ENCODE measurements at regions not wholly inside any gene's neighbourhood (a gene's known extent, or its start where the extent isn't known, plus 50 kb on each side); places are given as distances from the start of the nearest gene placed in this dataset.
"Not testable (repeated sequence)": the region's sequence is repeated elsewhere in the genome, so short reads cannot be mapped to it uniquely, and the experiment has no call there.

- no peak for DNase-seq
These were observed 255.6 kb downstream of the ERMARD start for GRCh38 chr6:170006900-170007467.

DNA sequence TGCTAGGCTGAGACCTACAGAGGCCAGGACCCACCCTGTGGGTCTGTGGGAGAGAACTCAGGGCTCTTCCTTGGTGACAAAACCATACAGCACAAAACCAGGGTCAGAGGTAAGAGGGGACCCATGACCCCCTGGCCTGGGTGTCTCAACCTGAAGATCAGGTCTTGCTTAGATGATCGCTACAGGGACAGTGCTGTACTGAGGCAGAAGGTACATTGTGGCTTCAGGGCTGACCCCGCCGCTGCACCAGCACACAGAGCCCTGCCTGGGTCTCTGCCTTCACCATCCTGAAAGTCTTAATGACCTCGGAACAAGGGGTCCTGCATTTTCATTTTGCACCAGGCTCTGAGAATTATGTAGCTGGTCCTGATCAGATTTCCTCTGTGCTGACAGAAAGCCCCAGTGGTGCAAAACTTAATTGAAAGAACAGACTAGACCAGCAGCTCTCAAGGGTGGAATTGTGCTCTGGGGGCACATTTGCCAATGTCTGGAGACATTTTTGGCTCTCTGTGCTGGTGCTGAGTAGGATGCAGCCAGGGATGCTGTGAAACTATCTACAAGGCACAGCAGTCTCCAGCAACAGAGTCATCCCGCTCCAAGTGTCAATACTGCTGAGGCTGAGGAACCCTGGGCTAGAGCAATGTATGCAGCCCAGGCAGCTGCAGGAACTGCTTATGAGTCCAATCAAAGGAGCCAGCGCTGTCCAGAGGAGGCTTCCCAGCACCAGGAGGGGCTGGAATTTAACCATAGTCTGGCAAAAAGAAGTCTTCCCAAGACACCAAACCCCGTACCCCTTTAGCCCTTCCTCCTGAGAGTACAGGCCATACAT is 254.9 kb downstream of the ERMARD start:
- no peak for DNase-seq

GRCh38 chr6:170005665-170006064 is 254.2 kb downstream of the ERMARD start:
- DNase-seq, result no peak

DNA sequence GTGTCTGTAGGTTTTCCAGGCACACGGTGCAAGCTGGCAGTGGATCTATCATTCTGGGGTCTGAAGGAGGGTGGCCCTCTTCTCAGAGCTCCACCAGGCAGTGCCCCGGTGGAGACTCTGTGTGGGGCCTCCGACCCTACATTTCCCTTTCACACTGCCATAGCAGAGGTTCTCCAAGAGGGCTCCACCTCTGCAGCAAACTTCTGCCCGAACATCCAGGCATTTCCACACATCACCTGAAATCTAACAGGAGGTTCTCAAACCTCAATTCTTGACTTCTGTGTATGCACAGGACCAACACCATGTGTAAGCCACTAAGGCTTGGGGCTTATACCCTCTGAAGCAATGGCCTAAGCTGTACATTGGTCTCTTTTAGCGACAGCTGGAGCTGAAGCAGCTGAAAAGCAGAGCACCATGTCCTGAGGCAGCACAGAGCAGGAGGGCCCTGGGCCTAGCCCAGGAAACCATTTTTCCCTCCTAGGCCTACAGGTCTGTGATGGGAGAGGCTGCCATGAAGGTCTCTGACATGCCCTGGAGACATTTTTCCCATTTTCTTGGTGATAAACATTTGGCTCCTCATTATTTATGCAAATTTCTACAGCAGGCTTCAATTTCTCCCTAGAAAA is 253.3 kb downstream of the ERMARD start:
- DNase-seq, result no peak

DNA sequence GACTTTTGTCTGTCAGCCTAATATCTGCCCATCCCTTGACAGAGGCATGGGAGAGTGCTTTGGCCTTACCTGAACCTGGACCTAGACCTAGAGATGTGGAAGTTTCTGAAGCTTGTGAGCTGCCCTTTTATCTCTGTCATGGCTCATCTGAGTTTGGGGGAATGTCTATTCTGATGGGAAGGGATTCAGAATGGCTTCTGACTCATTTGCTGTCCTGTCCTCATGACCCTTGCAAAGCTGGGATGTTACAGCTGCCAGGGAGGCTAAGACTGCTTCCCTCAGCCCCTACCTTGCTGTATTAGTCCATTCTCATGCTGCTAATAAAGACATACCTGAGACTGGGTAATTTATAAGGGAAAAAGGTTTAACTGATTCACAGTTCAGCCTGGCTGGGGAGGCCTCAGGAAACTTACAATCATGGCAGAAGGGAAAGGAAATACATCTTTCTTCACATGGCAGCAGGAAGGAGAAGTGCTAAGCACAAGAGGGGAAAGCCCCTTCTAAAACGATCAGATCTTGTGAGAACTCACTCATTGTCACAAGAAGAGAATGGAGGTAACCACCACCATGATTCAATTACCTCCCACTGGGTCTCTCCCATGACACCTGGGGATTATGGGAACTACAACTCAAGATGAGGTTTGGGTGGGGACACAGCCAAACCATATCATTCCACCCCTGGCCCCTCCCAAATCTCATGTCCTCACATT is 252.2 kb downstream of the ERMARD start:
- no peak for DNase-seq

DNA sequence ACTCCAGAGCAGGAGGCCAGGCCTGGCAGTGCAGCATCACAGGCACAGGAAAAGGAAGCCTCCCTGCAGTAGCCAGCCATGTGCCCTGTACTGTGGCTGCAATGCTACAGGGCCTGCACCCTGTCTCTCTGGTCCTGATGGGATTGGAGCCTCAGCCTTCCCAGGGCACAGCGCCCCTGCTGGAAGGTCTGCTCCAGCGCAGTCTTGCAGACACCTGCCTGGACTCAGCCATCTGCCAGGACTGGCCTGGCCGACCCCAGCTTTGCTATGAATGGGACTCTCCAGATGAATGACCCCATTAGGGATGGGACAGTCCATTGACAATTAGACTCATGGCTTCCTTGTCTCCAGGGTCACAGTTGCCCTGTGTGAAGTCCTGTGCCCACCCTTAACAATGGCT is 251.6 kb downstream of the ERMARD start:
- no peak for DNase-seq

DNA sequence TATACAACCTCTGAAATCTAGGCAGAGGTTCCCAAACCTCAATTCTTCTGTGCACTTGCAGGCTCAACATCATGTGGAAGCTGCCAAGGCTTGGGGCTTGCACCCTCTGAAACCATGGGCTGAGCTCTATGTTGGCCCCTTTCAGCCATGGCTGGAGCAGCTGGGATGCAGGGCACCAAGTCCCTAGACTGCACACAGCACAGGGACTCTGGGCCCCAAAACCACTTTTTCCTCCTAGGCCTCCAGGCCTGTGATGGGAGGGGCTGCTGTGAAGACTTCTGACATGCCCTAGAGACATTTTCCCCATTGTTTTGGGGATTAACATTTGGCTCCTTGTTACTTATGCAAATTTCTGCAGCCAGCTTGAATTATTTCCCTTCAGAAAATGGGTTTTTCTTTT is 250.4 kb downstream of the ERMARD start:
- not testable (repeated sequence) for DNase-seq

DNA sequence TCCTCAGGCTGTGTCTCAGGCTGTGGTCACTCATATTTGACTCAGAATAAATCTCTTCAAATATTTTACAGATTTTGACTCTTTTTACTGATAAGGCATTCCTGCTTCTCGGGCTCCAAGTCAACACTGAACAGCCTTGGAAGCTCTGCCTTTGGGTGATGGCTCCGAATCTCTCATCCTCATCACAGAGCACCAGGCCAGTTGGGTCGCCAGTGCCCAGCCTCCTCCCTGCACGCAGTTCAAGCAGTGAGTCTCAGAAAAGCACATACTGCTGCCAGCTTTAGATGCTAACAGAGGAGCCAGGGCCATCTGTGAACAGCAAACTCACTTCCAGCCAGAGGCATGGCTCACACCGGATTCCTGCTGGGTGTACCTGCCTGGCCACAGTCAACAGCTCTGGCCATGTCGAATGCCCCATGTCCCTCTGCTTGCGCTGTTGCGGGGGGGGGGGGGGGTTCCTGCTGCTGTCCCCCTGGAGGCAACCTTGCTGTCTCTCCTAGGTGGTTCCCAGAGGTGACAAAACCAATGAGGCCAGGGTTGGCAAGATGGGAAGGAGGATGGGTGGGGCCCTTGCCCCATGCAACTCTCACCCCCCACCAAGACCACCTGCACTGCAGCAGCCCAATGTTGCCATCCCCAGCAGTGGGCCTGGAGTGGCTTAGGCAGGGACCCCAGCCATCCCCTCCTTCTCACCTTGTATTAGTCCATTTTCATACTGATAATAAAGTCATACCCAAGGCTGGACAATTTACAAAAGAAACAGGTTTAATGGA is 248.8 kb downstream of the ERMARD start:
- no peak for DNase-seq

DNA sequence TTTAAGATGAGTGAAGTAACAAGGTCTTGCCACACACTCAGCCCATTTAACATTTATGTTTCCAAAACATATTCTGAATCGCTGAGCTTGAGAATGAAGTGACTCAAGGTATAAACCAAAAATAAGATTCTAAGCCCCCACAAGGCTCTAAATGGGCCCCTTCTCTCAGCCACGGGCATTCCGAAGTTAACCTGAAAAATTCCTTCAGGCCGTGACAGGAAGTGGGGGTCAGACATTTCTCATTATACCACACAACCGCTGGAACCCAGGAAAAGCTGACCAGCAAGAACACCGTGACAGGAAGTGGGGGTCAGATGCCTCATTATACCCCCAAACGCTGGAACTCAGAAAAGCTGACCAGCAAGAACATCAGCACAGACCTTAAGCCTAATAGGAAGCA is 247.9 kb downstream of the ERMARD start:
- no peak for DNase-seq

GRCh38 chr6:169998457-169998856 is 247.0 kb downstream of the ERMARD start:
- no peak for DNase-seq

GRCh38 chr6:169997930-169998218 is 246.5 kb downstream of the ERMARD start:
- no peak for DNase-seq

GRCh38 chr6:169997187-169997929 is 245.9 kb downstream of the ERMARD start:
- no peak for DNase-seq

- DNase-seq, result no peak
These were observed 245.1 kb downstream of the ERMARD start for GRCh38 chr6:169996378-169997051.

DNA sequence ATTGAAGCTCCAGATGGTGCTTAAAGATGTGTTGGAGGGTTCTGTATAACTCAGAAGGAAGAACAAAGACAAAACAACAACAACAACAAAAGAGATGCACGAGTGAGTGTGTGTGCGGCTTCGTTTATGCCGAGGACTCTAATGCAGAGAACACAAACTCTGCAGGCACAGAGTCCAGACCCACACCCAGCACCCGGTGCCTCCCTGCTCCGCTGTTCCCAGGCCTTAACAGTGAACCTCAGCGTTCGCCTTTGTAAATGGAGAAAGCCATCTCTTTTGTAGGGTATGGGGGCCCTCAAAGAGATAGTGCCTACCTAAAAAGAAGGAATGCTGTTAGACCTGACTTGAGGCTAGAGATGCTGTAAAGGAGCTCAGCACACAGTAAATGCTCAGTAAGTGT is 243.3 kb downstream of the ERMARD start:
- DNase-seq, result no peak

DNA sequence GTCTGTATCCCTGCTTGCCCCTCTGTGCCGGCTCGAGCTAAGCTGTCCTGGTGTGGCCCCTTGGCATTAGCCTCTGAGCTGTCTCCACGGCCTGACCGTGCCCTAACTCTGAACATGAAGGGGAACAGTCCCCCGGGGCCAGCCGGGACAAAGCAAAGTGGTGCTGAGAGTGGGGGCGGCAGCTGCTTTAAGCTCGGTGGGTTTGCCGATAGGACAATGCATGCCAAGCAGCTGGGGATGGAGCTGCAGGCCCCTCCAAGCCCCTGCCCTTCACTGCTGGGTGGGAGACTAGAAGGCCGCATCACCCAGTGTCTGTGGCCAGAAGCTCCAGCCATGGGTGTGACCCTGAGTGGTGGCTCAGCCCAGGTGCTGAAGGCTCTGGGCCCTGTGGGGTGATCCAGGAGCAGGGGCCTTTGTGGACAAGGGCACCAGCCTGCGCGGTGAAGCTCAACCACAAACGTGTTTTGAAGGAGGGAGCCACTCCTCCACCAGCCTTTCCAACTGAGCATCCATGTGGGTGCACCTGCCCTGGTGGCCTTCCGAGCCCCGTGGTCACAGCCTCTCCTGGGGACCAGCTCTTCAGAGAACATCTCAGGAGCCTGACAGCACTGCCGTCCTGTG is 242.5 kb downstream of the ERMARD start:
- DNase-seq, result no peak

DNA sequence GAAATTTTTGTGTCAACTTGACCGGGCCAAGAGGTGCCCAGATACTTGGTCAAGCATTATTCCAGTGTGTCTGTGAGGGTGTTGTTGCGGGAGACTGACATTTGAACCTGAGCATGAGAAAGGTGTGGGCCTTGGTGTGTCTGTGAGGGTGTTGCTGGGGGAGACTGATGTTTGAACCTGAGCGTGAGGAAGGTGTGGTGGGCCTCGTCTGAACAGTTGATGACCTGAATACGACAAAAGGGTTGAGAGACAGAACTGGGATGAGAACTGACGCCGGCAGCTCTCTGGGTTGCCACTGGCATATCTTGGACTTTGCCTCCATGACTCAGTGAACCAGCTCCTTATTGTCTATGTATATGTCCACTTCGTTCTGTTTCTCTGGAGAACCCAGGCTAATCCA is 240.5 kb downstream of the ERMARD start:
- DNase-seq, result no peak

DNA sequence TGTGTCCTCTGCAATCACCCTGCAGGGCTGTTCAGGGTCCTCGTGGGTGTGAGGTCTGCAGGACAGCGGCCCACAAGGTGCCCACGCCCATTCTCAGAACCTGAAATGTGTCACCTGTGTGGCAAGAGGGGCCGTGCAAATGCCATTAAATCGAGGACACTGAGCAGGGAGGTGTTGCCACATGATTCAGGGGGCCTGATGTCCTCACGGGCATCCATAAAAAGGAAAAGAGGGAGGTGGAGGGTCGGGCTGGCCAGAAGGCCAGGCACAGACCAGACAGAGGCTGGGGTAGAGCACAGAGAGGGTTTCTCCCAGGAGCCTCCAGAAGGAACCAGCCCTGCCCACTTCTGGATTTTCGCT is 239.6 kb downstream of the ERMARD start:
- DNase-seq, result no peak

- no peak for DNase-seq
These were observed 238.9 kb downstream of the ERMARD start for GRCh38 chr6:169990095-169991030.

DNA sequence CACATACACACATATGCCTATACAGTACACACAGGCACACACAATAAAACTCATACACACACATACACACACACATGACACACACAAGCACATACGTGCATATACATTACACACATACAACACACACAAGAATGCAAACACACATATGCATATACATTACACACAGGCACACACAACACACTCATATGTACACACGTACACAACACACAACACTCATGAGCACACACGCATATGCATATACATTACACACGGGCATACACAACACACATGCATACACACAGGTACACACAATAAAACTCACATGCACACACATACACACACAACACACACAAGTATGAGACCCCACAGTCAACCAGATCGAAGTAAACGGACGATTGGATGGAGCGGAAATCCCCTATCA is 238.2 kb downstream of the ERMARD start:
- DNase-seq, result no peak

Measured in activated CD4-positive, alpha-beta T cell treated with anti-CD3 and anti-CD28 coated beads for 1 hour (primary cell).